H9 (cell line): ENCODE measurements at regions not wholly inside any gene's neighbourhood (a gene's known extent, or its start where the extent isn't known, plus 50 kb on each side); places are given as distances from the start of the nearest gene placed in this dataset.

Source experiments
- DNase-seq: peaks from one replicate; pipeline ENCODE4 v3.0.0-alpha.2; 2017
- H2AFZ ChIP-seq: one replicate; pipeline ENCODE4 v1.6.1; 2013; ENCODE audit warnings: mild to moderate bottlenecking, low read length, control low read depth, moderate library complexity
- H2AK5ac ChIP-seq: 2 replicates; pipeline ENCODE4 v1.6.1; 2013; ENCODE audit warnings: low read length, control low read depth, mixed read lengths; ENCODE audit not compliant: insufficient read length
- H2BK120ac ChIP-seq: one replicate; pipeline ENCODE4 v1.6.1; 2013; ENCODE audit warnings: low read depth, mild to moderate bottlenecking, low read length, control low read depth, inconsistent platforms; ENCODE audit not compliant: poor library complexity, severe bottlenecking
- H2BK12ac ChIP-seq: 2 replicates; pipeline ENCODE4 v1.6.1; 2013; ENCODE audit warnings: low read length, control low read depth, mixed read lengths, low read depth; ENCODE audit not compliant: insufficient read length
- H2BK15ac ChIP-seq: 2 replicates; pipeline ENCODE4 v1.6.1; 2013; ENCODE audit warnings: low read depth, low read length, control low read depth
- H2BK20ac ChIP-seq: one replicate; pipeline ENCODE4 v1.6.1; 2013; ENCODE audit warnings: low read depth, mild to moderate bottlenecking, low read length, control low read depth, inconsistent platforms; ENCODE audit not compliant: poor library complexity, severe bottlenecking
- H2BK5ac ChIP-seq: 2 replicates; pipeline ENCODE4 v1.6.1; 2013; ENCODE audit warnings: low read length, control low read depth, mixed read lengths; ENCODE audit not compliant: insufficient read length
- H3K14ac ChIP-seq: 2 replicates; pipeline ENCODE4 v1.6.1; 2013; ENCODE audit warnings: low read length, control low read depth; ENCODE audit not compliant: insufficient read depth
- H3K18ac ChIP-seq: 2 replicates; pipeline ENCODE4 v1.6.1; 2013; ENCODE audit warnings: low read depth, mild to moderate bottlenecking, mixed read lengths, low read length, control low read depth; ENCODE audit not compliant: insufficient read length
- H3K23ac ChIP-seq: 2 replicates; pipeline ENCODE4 v1.6.1; 2013; ENCODE audit warnings: low read length, control low read depth, mixed read lengths, low read depth; ENCODE audit not compliant: insufficient read length
- H3K23me2 ChIP-seq: 2 replicates; pipeline ENCODE4 v1.6.1; 2013; ENCODE audit warnings: low read depth, mild to moderate bottlenecking, mixed read lengths, low read length, control low read depth; ENCODE audit not compliant: insufficient read length, poor library complexity, severe bottlenecking
- H3K27ac ChIP-seq: 2 replicates; pipeline ENCODE4 v1.5.1; 2013; ENCODE audit warnings: low read length, control low read depth, mixed read lengths, low read depth; ENCODE audit not compliant: insufficient read length
- H3K27me3 ChIP-seq: 2 replicates; pipeline ENCODE4 v1.6.1; 2013; ENCODE audit warnings: low read length, control low read depth, inconsistent platforms; ENCODE audit not compliant: insufficient read depth
- H3K4ac ChIP-seq: 2 replicates; pipeline ENCODE4 v1.6.1; 2013; ENCODE audit warnings: low read depth, mild to moderate bottlenecking, control low read depth, inconsistent platforms, low read length, moderate library complexity
- H3K4me1 ChIP-seq: 2 replicates; pipeline ENCODE4 v1.6.1; 2013; ENCODE audit warnings: low read length, control low read depth, inconsistent platforms; ENCODE audit not compliant: insufficient read depth
- H3K4me2 ChIP-seq: 2 replicates; pipeline ENCODE4 v1.6.1; 2013; ENCODE audit warnings: low read length, control low read depth, mixed read lengths; ENCODE audit not compliant: insufficient read length, insufficient read depth
- H3K56ac ChIP-seq: 2 replicates; pipeline ENCODE4 v1.6.1; 2013; ENCODE audit warnings: low read depth, mild to moderate bottlenecking, mixed read lengths, low read length, control low read depth; ENCODE audit not compliant: insufficient read length
- H3K79me1 ChIP-seq: 2 replicates; pipeline ENCODE4 v1.6.1; 2013; ENCODE audit warnings: low read depth, mild to moderate bottlenecking, moderate library complexity, low read length, control low read depth, inconsistent platforms; ENCODE audit not compliant: insufficient read depth, poor library complexity, severe bottlenecking
- H3K79me2 ChIP-seq: 2 replicates; pipeline ENCODE4 v1.6.1; 2013; ENCODE audit warnings: low read length, control low read depth, inconsistent platforms; ENCODE audit not compliant: insufficient read depth
- H3K9ac ChIP-seq: 2 replicates; pipeline ENCODE4 v1.6.1; 2013; ENCODE audit warnings: low read length, control low read depth, mixed read lengths; ENCODE audit not compliant: insufficient read length; ENCODE audit errors: extremely low read depth
- H3K9me3 ChIP-seq: one replicate; pipeline ENCODE4 v1.6.1; 2013; ENCODE audit warnings: low read depth, low read length, inconsistent platforms; ENCODE audit not compliant: control insufficient read depth
- H3T11ph ChIP-seq: one replicate; pipeline ENCODE4 v1.6.1; 2013; ENCODE audit warnings: mild to moderate bottlenecking, low read length, control low read depth, inconsistent platforms
- H4K20me1 ChIP-seq: one replicate; pipeline ENCODE4 v1.6.1; 2013; ENCODE audit not compliant: control insufficient read depth, insufficient read length, insufficient read depth
- H4K5ac ChIP-seq: 2 replicates; pipeline ENCODE4 v1.6.1; 2013; ENCODE audit warnings: low read depth, mild to moderate bottlenecking, mixed read lengths, low read length, control low read depth; ENCODE audit not compliant: insufficient read length
- H4K8ac ChIP-seq: replicated peaks from 2 replicates; pipeline ENCODE4 v1.6.1; 2013; ENCODE audit warnings: low read length, control low read depth, mixed read lengths, low read depth; ENCODE audit not compliant: insufficient read length
- H4K91ac ChIP-seq: 2 replicates; pipeline ENCODE4 v1.6.1; 2013; ENCODE audit warnings: low read depth, mild to moderate bottlenecking, moderate library complexity, mixed read lengths, low read length, control low read depth; ENCODE audit not compliant: insufficient read length
- H3K27ac Mint-ChIP-seq, 3 experiments: 2 replicates in 2 of 3; 3 replicates in 1 of 3; pipeline ENCODE4 v1.8.0; 2020 to 2021; ENCODE audit warnings: mixed read lengths in 3 of 3, mild to moderate bottlenecking in 1 of 3, moderate library complexity in 1 of 3
- H3K27me3 Mint-ChIP-seq: 2 replicates; pipeline ENCODE4 v1.8.0; 2021; ENCODE audit warnings: low read depth, mild to moderate bottlenecking, moderate library complexity, mixed read lengths
- H3K36me3 Mint-ChIP-seq, 3 experiments: 2 replicates in 2 of 3; 3 replicates in 1 of 3; pipeline ENCODE4 v1.8.0; 2020 to 2021; ENCODE audit warnings: low read depth in 3 of 3, mixed read lengths in 3 of 3; ENCODE audit not compliant: insufficient read depth in 1 of 3
- H3K4me1 Mint-ChIP-seq, 2 experiments: 2 replicates each; pipeline ENCODE4 v1.8.0; 2020; ENCODE audit warnings: mixed read lengths in 2 of 2
- H3K4me3 Mint-ChIP-seq, 2 experiments: 2 replicates in 1 of 2; 3 replicates in 1 of 2; pipeline ENCODE4 v1.8.0; 2020 to 2021; ENCODE audit warnings: mild to moderate bottlenecking in 2 of 2, mixed read lengths in 2 of 2, moderate library complexity in 1 of 2
- H3K9me3 Mint-ChIP-seq, 2 experiments: 2 replicates in 1 of 2; 3 replicates in 1 of 2; pipeline ENCODE4 v1.8.0; 2020; ENCODE audit warnings: mild to moderate bottlenecking in 2 of 2, mixed read lengths in 2 of 2, moderate library complexity in 1 of 2
- WGBS: extraction: QIAGEN DNeasy Blood & Tissue Kit; methylation state at CpG from one replicate; pipeline ENCODE4 v1.1.7; 2013; ENCODE audit warnings: missing lambda C conversion rate, low lambda C conversion rate, mixed read lengths; ENCODE audit not compliant: insufficient read length; ENCODE audit errors: extremely low coverage; 5-methylcytosine and 5-hydroxymethylcytosine counted together
- TF ChIP-seq, protein P1 (sequence below): fragments of 200-600 bp; sonication (generic); conservative IDR thresholded peaks from 3 replicates; pipeline ENCODE4 v1.8.0; 2021; ENCODE audit warnings: antibody characterized with exemption, mild to moderate bottlenecking

DNA sequence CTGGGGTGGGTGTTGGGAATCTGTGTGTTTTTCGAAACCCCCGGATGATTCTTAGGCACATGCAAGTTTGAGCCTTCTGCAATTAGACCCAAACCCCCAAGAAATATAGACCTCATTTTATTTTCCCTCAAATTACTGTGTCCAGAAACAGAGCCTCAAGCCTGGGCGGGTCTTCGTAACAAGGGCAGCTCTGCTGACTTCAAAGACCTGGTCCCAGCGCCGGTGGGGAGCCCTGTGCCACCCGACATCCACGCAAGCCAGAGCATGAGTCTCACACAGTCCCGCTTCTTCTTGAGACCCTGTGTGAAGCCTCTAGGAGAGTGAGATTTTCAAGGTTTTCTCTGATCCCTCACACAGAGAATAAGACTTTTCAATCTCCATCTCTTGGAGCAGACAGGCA is 397.3 kb downstream of the RPS6KC1 start:
- no peak overlapping the region for H4K5ac ChIP-seq
- TF ChIP-seq, protein P1, sequence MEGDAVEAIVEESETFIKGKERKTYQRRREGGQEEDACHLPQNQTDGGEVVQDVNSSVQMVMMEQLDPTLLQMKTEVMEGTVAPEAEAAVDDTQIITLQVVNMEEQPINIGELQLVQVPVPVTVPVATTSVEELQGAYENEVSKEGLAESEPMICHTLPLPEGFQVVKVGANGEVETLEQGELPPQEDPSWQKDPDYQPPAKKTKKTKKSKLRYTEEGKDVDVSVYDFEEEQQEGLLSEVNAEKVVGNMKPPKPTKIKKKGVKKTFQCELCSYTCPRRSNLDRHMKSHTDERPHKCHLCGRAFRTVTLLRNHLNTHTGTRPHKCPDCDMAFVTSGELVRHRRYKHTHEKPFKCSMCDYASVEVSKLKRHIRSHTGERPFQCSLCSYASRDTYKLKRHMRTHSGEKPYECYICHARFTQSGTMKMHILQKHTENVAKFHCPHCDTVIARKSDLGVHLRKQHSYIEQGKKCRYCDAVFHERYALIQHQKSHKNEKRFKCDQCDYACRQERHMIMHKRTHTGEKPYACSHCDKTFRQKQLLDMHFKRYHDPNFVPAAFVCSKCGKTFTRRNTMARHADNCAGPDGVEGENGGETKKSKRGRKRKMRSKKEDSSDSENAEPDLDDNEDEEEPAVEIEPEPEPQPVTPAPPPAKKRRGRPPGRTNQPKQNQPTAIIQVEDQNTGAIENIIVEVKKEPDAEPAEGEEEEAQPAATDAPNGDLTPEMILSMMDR: no peak
- H3K27me3 Mint-ChIP-seq: no peaks in the 10 kb centered on the region
- no peaks in the 10 kb centered on the region for H3K79me1 ChIP-seq
- no peak overlapping the region for H4K8ac ChIP-seq
- no peak overlapping the region for H2BK15ac ChIP-seq
- no peak overlapping the region for H3K56ac ChIP-seq
- H3K18ac ChIP-seq: no peak overlapping the region
- no peak overlapping the region for H3K14ac ChIP-seq
- no peaks in the 10 kb centered on the region for H3K79me2 ChIP-seq
- H3K4me2 ChIP-seq: no peak overlapping the region
- no peak overlapping the region for H3K23ac ChIP-seq
- H3K23me2 ChIP-seq: no peaks in the 10 kb centered on the region
- no peak overlapping the region for H2BK20ac ChIP-seq
- no peak overlapping the region for H2BK12ac ChIP-seq
- no peak overlapping the region for H3K4me3 Mint-ChIP-seq
- H3K9me3 Mint-ChIP-seq: no peaks in the 10 kb centered on the region
- no peak overlapping the region for H2AK5ac ChIP-seq
- H3K9me3 ChIP-seq: no peaks in the 10 kb centered on the region
- H3K4ac ChIP-seq: no peak overlapping the region
- no peaks in the 10 kb centered on the region; the same call in 1 of the 2 replicates for H3K4me1 ChIP-seq
- H2BK120ac ChIP-seq: no peak overlapping the region
- no peaks in the 10 kb centered on the region for H4K20me1 ChIP-seq
- WGBS: no CpG with 5 or more reads among the region's 9 CpGs
- H3K27ac ChIP-seq: no peak overlapping the region
- peak overlapping the region in 1 of 3 experiments; percentile 37; a peak in 1 of 7 replicates for H3K27ac Mint-ChIP-seq
- no peak overlapping the region for H2AFZ ChIP-seq
- H3T11ph ChIP-seq: no peak overlapping the region
- peaks cover 15 to 20% of the 10 kb centered on the region in 2 experiments for H3K4me1 Mint-ChIP-seq
- no peak overlapping the region for H4K91ac ChIP-seq
- H3K36me3 Mint-ChIP-seq: no peaks in the 10 kb centered on the region
- no peak for DNase-seq
- H2BK5ac ChIP-seq: no peak overlapping the region
- H3K27me3 ChIP-seq: peaks cover 2% of the 10 kb centered on the region; the same call in 1 of the 2 replicates
- no peak overlapping the region for H3K9ac ChIP-seq
